DOHH2 (cell line): ENCODE measurements at regions not wholly inside any gene's neighbourhood (a gene's known extent, or its start where the extent isn't known, plus 50 kb on each side); places are given as distances from the start of the nearest gene placed in this dataset.

Experiments
- H3F3A ChIP-seq: fragments of 200-600 bp; sonication (generic), shearing (Covaris generic); 2 replicates; pipeline ENCODE4 v1.6.0; 2016; ENCODE audit warnings: antibody characterized with exemption, mild to moderate bottlenecking; ENCODE audit not compliant: control insufficient read depth, insufficient read depth
- H3K27ac ChIP-seq: fragments of 200-600 bp; sonication (generic); 2 replicates; pipeline ENCODE4 v1.5.1; 2014; ENCODE audit warnings: low read depth, mild to moderate bottlenecking, low read length, moderate library complexity
- H3K27me3 ChIP-seq: fragments of 200-600 bp; sonication (generic); 2 replicates; pipeline ENCODE4 v1.6.1; 2014; ENCODE audit warnings: mild to moderate bottlenecking, low read length, mixed read lengths; ENCODE audit not compliant: control insufficient read depth
- H3K36me3 ChIP-seq: fragments of 200-600 bp; sonication (generic); 2 replicates; pipeline ENCODE4 v1.6.1; 2014; ENCODE audit warnings: mild to moderate bottlenecking, low read length, moderate library complexity, mixed read lengths; ENCODE audit not compliant: control insufficient read depth
- H3K4me1 ChIP-seq: fragments of 200-600 bp; sonication (generic); 2 replicates; pipeline ENCODE4 v1.6.1; 2014; ENCODE audit warnings: mild to moderate bottlenecking, low read length, mixed read lengths; ENCODE audit not compliant: control insufficient read depth
- H3K4me2 ChIP-seq: fragments of 200-600 bp; sonication (generic); 2 replicates; pipeline ENCODE4 v1.6.0; 2014; ENCODE audit warnings: mild to moderate bottlenecking, low read length, moderate library complexity
- H3K4me3 ChIP-seq: fragments of 200-600 bp; sonication (generic); 2 replicates; pipeline ENCODE4 v1.5.1; 2014; ENCODE audit warnings: mild to moderate bottlenecking, low read length, mixed read lengths
- H3K79me2 ChIP-seq: fragments of 200-600 bp; sonication (generic); 2 replicates; pipeline ENCODE4 v1.6.1; 2014; ENCODE audit warnings: mild to moderate bottlenecking, low read length, mixed read lengths; ENCODE audit not compliant: control insufficient read depth
- H3K9me2 ChIP-seq: fragments of 200-600 bp; sonication (generic); replicated peaks from 2 replicates; pipeline ENCODE4 v1.6.1; 2014; ENCODE audit warnings: mild to moderate bottlenecking, low read length, mixed read lengths; ENCODE audit not compliant: control insufficient read depth
- H3K9me3 ChIP-seq: fragments of 200-600 bp; sonication (generic); 2 replicates; pipeline ENCODE4 v1.6.1; 2014; ENCODE audit warnings: antibody characterized with exemption, low read length, mixed read lengths; ENCODE audit not compliant: control insufficient read depth, insufficient read depth
- H4K20me1 ChIP-seq: fragments of 200-600 bp; sonication (generic); 2 replicates; pipeline ENCODE4 v1.6.0; 2014; ENCODE audit warnings: low read depth, mild to moderate bottlenecking, antibody characterized with exemption, low read length, moderate library complexity; ENCODE audit not compliant: control insufficient read depth, insufficient read depth
- EZH2phosphoT487 ChIP-seq: fragments of 200-600 bp; sonication (generic); IDR thresholded peaks from 2 replicates; pipeline ENCODE4 v1.6.1; 2017; ENCODE audit warnings: borderline replicate concordance, mild to moderate bottlenecking, antibody characterized with exemption, low read length, moderate library complexity, mixed read lengths
- TF ChIP-seq, protein P1 (sequence below): fragments of 200-600 bp; sonication (generic); IDR thresholded peaks from one replicate; pipeline ENCODE4 v1.5.1; 2014; ENCODE audit warnings: antibody characterized with exemption, mild to moderate bottlenecking, low read depth, low read length; ENCODE audit not compliant: poor library complexity, severe bottlenecking

GRCh38 chr16:48004141-48004695 lies 151.6 kb downstream of the ABCC12 start:
- Histone ChIP-seq H3K27ac (no peak overlapping the region), H3K4me1 (no peaks in the 10 kb centered on the region), H3K9me2 (no peaks in the 10 kb centered on the region), H3F3A (no peaks in the 10 kb centered on the region), H4K20me1 (no peaks in the 10 kb centered on the region), H3K79me2 (no peaks in the 10 kb centered on the region), H3K27me3 (no peaks in the 10 kb centered on the region), H3K36me3 (no peaks in the 10 kb centered on the region), H3K9me3 (no peaks in the 10 kb centered on the region), H3K4me3 (no peak overlapping the region), H3K4me2 (no peak overlapping the region)
- TF ChIP-seq EZH2phosphoT487: no peak
- TF ChIP-seq, protein P1, sequence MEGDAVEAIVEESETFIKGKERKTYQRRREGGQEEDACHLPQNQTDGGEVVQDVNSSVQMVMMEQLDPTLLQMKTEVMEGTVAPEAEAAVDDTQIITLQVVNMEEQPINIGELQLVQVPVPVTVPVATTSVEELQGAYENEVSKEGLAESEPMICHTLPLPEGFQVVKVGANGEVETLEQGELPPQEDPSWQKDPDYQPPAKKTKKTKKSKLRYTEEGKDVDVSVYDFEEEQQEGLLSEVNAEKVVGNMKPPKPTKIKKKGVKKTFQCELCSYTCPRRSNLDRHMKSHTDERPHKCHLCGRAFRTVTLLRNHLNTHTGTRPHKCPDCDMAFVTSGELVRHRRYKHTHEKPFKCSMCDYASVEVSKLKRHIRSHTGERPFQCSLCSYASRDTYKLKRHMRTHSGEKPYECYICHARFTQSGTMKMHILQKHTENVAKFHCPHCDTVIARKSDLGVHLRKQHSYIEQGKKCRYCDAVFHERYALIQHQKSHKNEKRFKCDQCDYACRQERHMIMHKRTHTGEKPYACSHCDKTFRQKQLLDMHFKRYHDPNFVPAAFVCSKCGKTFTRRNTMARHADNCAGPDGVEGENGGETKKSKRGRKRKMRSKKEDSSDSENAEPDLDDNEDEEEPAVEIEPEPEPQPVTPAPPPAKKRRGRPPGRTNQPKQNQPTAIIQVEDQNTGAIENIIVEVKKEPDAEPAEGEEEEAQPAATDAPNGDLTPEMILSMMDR: no peak

GRCh38 chr16:48003206-48003907 lies 152.4 kb downstream of the ABCC12 start:
- Histone ChIP-seq H3K4me2 (no peak overlapping the region), H3K9me3 (no peaks in the 10 kb centered on the region), H3K27me3 (no peaks in the 10 kb centered on the region), H3K9me2 (no peaks in the 10 kb centered on the region), H3F3A (no peaks in the 10 kb centered on the region), H4K20me1 (no peaks in the 10 kb centered on the region), H3K36me3 (no peaks in the 10 kb centered on the region), H3K27ac (no peak overlapping the region), H3K4me1 (no peaks in the 10 kb centered on the region), H3K79me2 (no peaks in the 10 kb centered on the region), H3K4me3 (no peak overlapping the region)
- TF ChIP-seq EZH2phosphoT487: no peak
- TF ChIP-seq, protein P1: no peak

GRCh38 chr16:48001324-48001895 lies 154.4 kb downstream of the ABCC12 start:
- Histone ChIP-seq H4K20me1 (no peaks in the 10 kb centered on the region), H3K4me3 (no peak overlapping the region), H3K27me3 (no peaks in the 10 kb centered on the region; the same call in 1 of the 2 replicates), H3F3A (no peaks in the 10 kb centered on the region), H3K36me3 (no peaks in the 10 kb centered on the region), H3K9me2 (no peaks in the 10 kb centered on the region), H3K27ac (no peak overlapping the region), H3K4me2 (no peak overlapping the region), H3K79me2 (no peaks in the 10 kb centered on the region), H3K9me3 (no peaks in the 10 kb centered on the region), H3K4me1 (no peaks in the 10 kb centered on the region)
- no peak for TF ChIP-seq EZH2phosphoT487
- TF ChIP-seq, protein P1: no peak
